GM10248 (cell line): ENCODE measurements at regions not wholly inside any gene's neighbourhood (a gene's known extent, or its start where the extent isn't known, plus 50 kb on each side); places are given as distances from the start of the nearest gene placed in this dataset.

ENCODE experiments used
- CTCF ChIA-PET: fragments of 300-600 bp; sonication (Branson Sonifier 250); formaldehyde crosslinking; extraction: SDS; loops from one replicate; lab custom pipeline; 2021; ENCODE audit warnings: antibody characterized with exemption; lab: Yijun Ruan, JAX
- POLR2A ChIA-PET: fragments of 350-650 bp; sonication (Branson Sonifier 250); formaldehyde crosslinking; extraction: SDS; loops from one replicate; lab custom pipeline; 2020; ENCODE audit warnings: antibody characterized with exemption; lab: Yijun Ruan, JAX
- DNase-seq: peaks from one replicate; pipeline ENCODE4 v3.0.0; 2012; ENCODE audit errors: extremely low spot score
- CTCF ChIP-seq: IDR thresholded peaks from 2 replicates; pipeline ENCODE4 v1.5.1; 2012; ENCODE audit warnings: mild to moderate bottlenecking, low read depth; ENCODE audit errors: extremely low read depth, missing control alignments, control extremely low read depth

GRCh38 chr14:86510491-86510890, 980.5 kb downstream of the FLRT2 start:
- ChIA-PET CTCF (no interaction called here), POLR2A (no interaction called here)
- TF ChIP-seq CTCF = no peak
- no peak for DNase-seq

DNA sequence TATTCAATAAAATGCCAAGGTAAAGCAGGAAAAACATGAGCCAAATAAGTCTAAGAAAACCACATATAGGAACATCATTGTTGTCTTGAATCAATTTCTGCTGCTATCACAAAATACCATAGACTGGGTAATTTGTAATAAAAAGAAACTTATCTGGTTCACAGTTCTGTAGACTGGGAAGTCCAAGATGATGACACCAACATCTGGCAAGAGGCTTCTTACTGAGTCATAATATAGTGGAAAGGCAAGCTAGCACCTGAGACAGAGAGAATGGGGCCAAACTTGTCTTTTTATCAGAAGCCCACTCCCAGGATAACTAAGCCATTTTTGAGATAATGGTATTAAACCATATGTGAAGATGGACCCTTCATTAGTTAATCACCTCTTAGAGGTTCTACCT, 975.9 kb downstream of the FLRT2 start:
- ChIA-PET POLR2A (no interaction called here), CTCF (no interaction called here)
- DNase-seq = no peak
- no peak for TF ChIP-seq CTCF

- POLR2A ChIA-PET = no interaction called here
- CTCF ChIA-PET = no interaction called here
- TF ChIP-seq CTCF = no peak
- DNase-seq = no peak
Measured at GRCh38 chr14:86501611-86502010, 971.7 kb downstream of the FLRT2 start.

- CTCF ChIA-PET = no interaction called here
- TF ChIP-seq CTCF = no peak
- DNase-seq = no peak
- POLR2A ChIA-PET = no interaction called here
Measured at GRCh38 chr14:86491743-86492142, 961.8 kb downstream of the FLRT2 start.

DNA sequence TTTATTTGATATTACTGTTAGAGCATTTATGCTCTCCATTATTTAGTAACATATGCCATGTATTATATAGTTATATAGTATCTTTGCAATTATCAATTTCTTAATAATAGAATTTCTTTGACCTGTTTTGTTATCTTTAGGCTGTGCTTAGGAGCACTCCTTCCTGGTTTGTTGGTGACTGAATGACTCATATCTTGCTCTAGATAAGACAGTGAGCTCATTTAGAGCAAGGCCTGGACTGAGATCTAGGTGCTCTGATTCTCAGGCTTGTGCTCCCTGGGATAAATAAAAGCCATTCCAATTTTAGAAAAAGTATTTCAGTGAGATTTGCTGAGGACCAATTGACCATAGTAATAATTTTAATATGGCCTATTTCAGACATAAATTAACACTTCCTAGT, 951.2 kb downstream of the FLRT2 start:
- ChIA-PET POLR2A (no interaction called here), CTCF (no interaction called here)
- DNase-seq = no peak
- TF ChIP-seq CTCF = no peak

DNA sequence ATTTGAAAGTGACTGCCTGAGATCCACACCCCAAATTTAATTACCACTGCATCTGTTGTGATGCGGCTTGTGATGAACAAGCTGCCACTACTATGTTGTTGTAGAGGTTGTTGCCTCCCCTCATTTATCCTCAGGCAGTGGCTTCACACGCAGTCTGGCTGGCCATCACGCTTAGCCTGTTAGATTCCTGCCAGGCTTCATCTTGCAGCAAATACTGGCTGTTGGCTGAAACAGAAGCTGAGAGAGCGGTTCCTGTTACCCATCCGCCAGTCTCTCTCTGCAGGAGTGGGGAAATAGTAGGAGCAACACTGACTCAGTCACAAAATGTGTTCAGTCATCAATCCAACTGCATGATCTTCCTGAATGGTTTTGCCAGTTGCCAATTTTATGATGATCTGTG, 934.4 kb downstream of the FLRT2 start:
- TF ChIP-seq CTCF = no peak
- POLR2A ChIA-PET = no interaction called here
- DNase-seq = no peak
- CTCF ChIA-PET = no interaction called here
